Colonic mucosa (tissue), 4 donors: ENCODE measurements at regions not wholly inside any gene's neighbourhood (a gene's known extent, or its start where the extent isn't known, plus 50 kb on each side); places are given as distances from the start of the nearest gene placed in this dataset.

ENCODE experiments used
- DNase-seq: peaks from one replicate; pipeline ENCODE4 v3.0.0-alpha.2; 2020
- H3K27ac ChIP-seq: fragments of 200-600 bp; one replicate; pipeline ENCODE4 v1.8.0; 2021
- H3K27me3 ChIP-seq: fragments of 200-600 bp; one replicate; pipeline ENCODE4 v1.8.0; 2021
- H3K36me3 ChIP-seq: fragments of 200-600 bp; one replicate; pipeline ENCODE4 v1.8.0; 2021
- H3K4me1 ChIP-seq: fragments of 200-600 bp; one replicate; pipeline ENCODE4 v1.8.0; 2021; ENCODE audit warnings: mild to moderate bottlenecking
- H3K4me3 ChIP-seq: fragments of 200-600 bp; one replicate; pipeline ENCODE4 v1.8.0; 2021
- H3K9ac ChIP-seq, 2 donors: one replicate each; pipeline ENCODE4 v1.7.0; 2013; ENCODE audit warnings: control low read depth in 2 of 2, low read depth in 2 of 2, low read length in 2 of 2
- H3K9me3 ChIP-seq: fragments of 200-600 bp; one replicate; pipeline ENCODE4 v1.8.0; 2021
- intact Hi-C: fragments of 100-400 bp; cut with DNase I; formaldehyde crosslinking; loops from one replicate; pipeline ENCODE4 v1.14.1; 2022
- TF ChIP-seq, protein P1 (sequence below): fragments of 200-600 bp; IDR thresholded peaks from one replicate; pipeline ENCODE4 v1.8.0; 2022; ENCODE audit warnings: antibody characterized with exemption, mild to moderate bottlenecking
- donor health status: healthy.
- donor health status: DM: no; HTN: no; CAD: no.
- donor health status: DM: no; HTN: no; CAD: no.

DNA sequence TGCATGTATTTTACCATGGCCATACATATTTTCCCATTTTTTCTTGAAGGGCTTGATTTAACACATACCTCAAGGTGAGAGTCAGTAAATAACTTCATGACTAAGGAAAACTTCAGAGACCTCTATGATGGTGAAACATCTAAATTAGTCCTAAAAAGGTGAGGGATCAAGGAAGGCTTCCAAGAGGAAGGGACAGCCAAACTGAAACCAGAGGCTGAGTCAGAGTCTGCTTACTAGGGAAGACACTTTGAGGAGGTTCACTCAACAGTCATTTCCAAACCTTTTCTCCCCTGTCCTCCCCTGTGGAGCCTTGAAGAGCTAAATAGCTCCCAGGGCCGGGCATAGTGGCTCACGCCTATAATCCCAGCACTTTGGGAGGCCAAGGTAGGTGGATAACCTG, 206.6 kb downstream of the SHQ1 start:
- no peaks in the 10 kb centered on the region for H3K9me3 ChIP-seq
- H3K4me1 ChIP-seq = no peaks in the 10 kb centered on the region
- no peak overlapping the region for H3K4me3 ChIP-seq
- no peaks in the 10 kb centered on the region for H3K36me3 ChIP-seq
- intact Hi-C loops = no loop called here
- no peaks in the 10 kb centered on the region for H3K27me3 ChIP-seq
- TF ChIP-seq, protein P1, sequence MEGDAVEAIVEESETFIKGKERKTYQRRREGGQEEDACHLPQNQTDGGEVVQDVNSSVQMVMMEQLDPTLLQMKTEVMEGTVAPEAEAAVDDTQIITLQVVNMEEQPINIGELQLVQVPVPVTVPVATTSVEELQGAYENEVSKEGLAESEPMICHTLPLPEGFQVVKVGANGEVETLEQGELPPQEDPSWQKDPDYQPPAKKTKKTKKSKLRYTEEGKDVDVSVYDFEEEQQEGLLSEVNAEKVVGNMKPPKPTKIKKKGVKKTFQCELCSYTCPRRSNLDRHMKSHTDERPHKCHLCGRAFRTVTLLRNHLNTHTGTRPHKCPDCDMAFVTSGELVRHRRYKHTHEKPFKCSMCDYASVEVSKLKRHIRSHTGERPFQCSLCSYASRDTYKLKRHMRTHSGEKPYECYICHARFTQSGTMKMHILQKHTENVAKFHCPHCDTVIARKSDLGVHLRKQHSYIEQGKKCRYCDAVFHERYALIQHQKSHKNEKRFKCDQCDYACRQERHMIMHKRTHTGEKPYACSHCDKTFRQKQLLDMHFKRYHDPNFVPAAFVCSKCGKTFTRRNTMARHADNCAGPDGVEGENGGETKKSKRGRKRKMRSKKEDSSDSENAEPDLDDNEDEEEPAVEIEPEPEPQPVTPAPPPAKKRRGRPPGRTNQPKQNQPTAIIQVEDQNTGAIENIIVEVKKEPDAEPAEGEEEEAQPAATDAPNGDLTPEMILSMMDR = no peak
- no peak for DNase-seq
- H3K27ac ChIP-seq = no peak overlapping the region
- no peak overlapping the region for H3K9ac ChIP-seq

DNA sequence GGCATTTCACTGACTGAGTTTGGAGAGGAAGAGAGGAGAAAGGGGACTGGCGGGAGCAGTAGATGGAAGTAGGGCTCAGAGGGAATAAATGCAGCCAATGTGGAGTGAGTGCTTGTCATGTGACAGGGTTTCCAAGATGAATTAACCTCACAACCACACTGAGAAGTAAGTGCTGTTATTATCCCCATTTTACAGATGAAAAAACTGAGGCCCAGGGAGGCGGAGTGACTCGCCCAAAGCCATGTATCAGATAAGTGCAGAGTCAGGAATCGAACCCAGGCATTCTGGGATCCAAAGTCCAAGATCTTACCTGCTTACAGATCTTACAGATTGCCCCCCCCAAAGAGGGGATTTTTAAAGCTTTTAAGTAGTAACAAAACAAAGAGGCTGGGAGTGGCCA, 207.2 kb downstream of the SHQ1 start:
- no peak overlapping the region for H3K9ac ChIP-seq
- no peak overlapping the region for H3K27ac ChIP-seq
- H3K4me1 ChIP-seq = no peaks in the 10 kb centered on the region
- no peaks in the 10 kb centered on the region for H3K9me3 ChIP-seq
- H3K36me3 ChIP-seq = no peaks in the 10 kb centered on the region
- TF ChIP-seq, protein P1 = no peak
- no peak overlapping the region for H3K4me3 ChIP-seq
- intact Hi-C loops = no loop called here
- no peaks in the 10 kb centered on the region for H3K27me3 ChIP-seq
- DNase-seq = no peak

DNA sequence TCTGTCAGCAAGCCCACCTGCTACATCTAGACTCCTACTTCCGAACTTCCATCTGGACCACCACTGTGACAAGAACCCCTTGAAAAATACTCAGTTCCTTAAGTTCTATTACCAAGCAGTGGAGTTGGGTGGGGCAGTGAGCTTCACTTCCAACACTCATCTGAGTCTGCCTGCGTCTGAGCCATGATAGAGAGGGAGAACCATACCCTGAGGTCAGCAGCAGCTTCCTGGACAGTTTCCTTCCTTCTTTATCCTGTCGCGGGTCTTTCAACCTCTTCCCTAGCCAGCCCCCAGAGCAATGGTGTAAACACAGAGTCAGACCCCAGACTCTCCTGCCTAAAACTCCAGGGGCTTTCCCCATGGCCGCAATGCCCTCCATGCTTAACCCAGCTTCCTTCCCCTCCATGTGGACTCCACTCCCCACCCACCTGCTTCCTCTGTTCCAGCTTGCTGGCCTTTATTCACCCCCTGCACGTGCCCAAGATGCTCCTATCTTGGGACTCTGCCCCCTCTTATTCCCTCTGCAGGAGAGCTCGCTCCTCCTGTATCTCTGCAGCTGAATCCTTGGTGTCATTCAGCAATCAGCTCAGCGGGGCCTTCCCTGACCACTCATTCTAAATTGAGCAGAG, 211.2 kb downstream of the SHQ1 start:
- Histone ChIP-seq H3K4me1 (no peaks in the 10 kb centered on the region), H3K27me3 (no peaks in the 10 kb centered on the region), H3K27ac (no peak overlapping the region), H3K9ac (no peak overlapping the region), H3K36me3 (no peaks in the 10 kb centered on the region), H3K9me3 (no peaks in the 10 kb centered on the region), H3K4me3 (no peak overlapping the region)
- TF ChIP-seq, protein P1 = no peak
- intact Hi-C loops = no loop called here
- no peak for DNase-seq

DNA sequence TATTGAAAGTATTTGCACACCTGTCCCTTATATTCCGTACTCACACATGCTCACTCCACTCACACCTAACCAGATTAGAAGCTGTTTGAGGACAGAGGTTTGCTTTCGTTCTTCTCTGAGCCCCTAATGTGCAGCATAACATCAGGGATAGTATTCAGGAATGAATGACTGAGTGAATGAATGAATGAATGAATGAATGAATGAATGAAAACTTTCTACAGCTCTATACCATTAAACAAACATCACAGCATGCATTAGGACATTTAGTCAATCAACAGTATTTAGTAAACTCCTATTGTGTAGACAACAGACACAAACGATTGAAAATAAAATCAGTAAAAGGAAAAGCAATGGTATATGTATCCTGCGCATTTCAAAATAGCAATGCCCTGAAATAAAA, 212.7 kb downstream of the SHQ1 start:
- Histone ChIP-seq H3K9me3 (no peaks in the 10 kb centered on the region), H3K27ac (no peak overlapping the region), H3K9ac (no peak overlapping the region), H3K4me1 (no peaks in the 10 kb centered on the region), H3K4me3 (no peak overlapping the region), H3K36me3 (no peaks in the 10 kb centered on the region), H3K27me3 (no peaks in the 10 kb centered on the region)
- intact Hi-C loops = no loop called here
- TF ChIP-seq, protein P1 = no peak
- DNase-seq = no peak

DNA sequence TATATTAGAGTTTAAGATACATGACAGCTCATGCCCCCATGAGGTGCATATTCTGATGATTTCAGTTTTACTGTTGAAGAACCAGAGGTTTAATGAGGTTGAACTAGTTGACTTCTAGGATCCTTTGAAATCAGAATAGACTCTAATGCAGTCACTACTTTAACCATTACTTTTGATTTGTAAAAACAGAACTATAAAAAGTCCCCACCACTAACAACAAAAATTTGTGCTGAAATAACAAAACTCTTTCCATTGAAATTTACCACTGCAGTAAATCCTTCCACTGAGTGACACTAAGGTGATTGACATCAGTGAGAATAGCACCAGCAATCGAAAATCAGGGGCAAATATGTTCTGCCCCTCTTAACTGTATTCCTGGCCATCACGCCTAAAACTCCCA, 214.1 kb downstream of the SHQ1 start:
- Histone ChIP-seq H3K9ac (no peak overlapping the region), H3K27me3 (no peaks in the 10 kb centered on the region), H3K4me1 (no peaks in the 10 kb centered on the region), H3K36me3 (no peaks in the 10 kb centered on the region), H3K27ac (no peak overlapping the region), H3K9me3 (no peaks in the 10 kb centered on the region), H3K4me3 (no peak overlapping the region)
- TF ChIP-seq, protein P1 = no peak
- no peak for DNase-seq
- intact Hi-C loops = no loop called here
